M059J (cell line): ENCODE measurements at regions not wholly inside any gene's neighbourhood (a gene's known extent, or its start where the extent isn't known, plus 50 kb on each side); places are given as distances from the start of the nearest gene placed in this dataset.
A peak's percentile ranks its signal among the peaks of the same experiment; 100 is the strongest.

Source experiments
- DNase-seq: peaks from one replicate; pipeline ENCODE4 v3.0.0-alpha.2; 2012; ENCODE audit warnings: low read depth

GRCh38 chr5:103346162-103346748, 87.7 kb downstream of the MACIR start:
- DNase-seq: no peak

DNA sequence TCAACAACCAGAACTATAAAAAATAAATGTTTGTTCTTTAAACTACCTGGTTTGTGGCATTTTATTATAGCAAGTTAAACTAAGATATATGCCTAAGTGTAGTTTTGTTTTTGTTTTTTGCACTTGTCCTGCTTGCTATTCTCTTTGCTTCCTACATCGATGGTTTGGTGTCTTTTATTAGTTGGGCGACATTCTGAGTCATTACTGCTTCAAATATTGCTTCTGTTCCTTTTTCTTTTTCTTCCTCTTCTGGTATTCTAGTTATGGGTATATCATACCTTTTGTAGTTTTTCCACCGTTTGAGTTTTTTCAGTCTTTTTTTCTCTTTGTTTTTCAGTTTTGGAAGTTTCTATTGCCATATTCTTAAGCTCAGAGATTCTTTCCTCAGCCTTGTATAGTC, 86.9 kb downstream of the MACIR start:
- no peak for DNase-seq

DNA sequence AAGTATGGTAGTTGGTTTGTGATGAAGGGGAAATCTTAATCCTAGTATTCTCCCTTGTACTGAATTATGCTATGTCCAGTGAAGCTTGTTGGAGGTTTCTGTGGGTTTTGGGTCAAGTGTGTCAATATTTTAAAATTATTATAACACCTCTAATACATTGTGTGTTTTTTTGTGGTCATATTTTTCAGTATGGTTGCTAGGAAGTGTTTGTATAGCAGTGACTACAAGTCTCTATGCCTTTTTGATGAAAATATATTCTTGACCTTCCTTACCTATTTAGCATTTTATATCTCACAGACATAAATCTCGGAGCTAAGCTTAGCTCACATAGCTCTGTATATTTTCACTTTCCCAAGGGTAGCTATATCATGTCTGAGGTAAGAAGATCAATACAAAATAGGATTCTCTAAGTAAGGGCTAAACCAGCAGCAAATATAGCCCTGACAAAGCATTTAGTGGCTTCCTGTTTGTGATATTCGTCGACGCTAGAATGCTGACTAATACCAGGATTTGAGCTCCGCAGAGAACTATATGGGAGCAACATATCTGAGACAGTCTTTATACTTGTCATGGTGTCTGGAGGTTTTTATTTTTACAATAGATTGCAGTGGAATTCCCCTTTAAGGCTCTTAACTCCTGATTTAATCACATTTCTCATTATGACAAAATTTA, 82.3 kb downstream of the MACIR start:
- peak; percentile 44 for DNase-seq

DNA sequence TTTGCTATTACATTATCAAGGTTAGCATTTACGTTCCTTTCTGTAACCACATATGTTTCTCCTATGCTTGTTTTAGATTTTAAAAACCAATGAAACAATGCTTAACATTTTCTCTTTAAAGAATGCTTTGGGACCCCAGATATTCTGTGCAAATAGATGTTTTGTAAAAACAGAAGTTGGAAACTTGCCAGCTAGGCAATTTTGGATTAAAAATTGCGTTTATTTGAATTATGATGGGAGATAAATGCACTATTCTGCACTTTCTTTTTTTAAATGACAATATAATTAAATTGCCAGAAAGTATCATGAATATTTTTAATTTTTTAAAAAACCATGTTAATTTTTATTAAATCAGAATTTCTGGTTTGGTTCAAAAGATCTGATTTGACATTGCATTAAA, 81.6 kb downstream of the MACIR start:
- no peak for DNase-seq

DNA sequence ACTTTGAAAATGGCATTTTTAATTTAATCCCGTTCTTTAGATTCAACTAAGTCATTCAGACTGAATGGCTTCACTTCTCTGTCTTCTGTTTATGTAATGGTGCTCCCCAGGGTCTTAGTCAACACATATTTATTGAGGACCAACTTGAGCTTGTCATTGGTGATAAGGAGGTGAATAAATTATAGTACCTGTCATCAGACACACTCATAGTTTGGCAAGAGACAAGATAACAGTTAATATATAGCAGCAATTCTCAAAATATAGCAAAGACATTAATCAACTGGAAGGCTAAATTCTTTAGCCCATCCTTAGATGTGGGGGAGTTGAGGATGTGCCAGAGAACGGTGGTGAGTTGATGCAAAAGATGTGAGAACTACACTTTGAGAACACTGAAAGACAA, 78.4 kb downstream of the MACIR start:
- DNase-seq: no peak

- no peak for DNase-seq
Measured at GRCh38 chr5:103333376-103333775, 74.8 kb downstream of the MACIR start.

GRCh38 chr5:103330875-103331274, 72.3 kb downstream of the MACIR start:
- no peak for DNase-seq
